HAP-1 (cell line): ENCODE measurements at regions not wholly inside any gene's neighbourhood (a gene's known extent, or its start where the extent isn't known, plus 50 kb on each side); places are given as distances from the start of the nearest gene placed in this dataset.

Experiments
- DNase-seq, 2 experiments: peaks; one replicate each; pipeline ENCODE4 v3.0.0-alpha.2; 2016 to 2020; ENCODE audit warnings: low spot score in 2 of 2
- H3K27me3 ChIP-seq: fragments of 250-450 bp; sonication (Bioruptor Pico); 2 replicates; pipeline ENCODE4 v1.5.1; 2020; ENCODE audit warnings: low read depth, mild to moderate bottlenecking, moderate library complexity
- H3K36me3 ChIP-seq: fragments of 250-450 bp; sonication (Bioruptor Pico); replicated peaks from 2 replicates; pipeline ENCODE4 v1.5.1; 2020; ENCODE audit warnings: mild to moderate bottlenecking
- H3K4me1 ChIP-seq: fragments of 250-450 bp; sonication (Bioruptor Pico); 2 replicates; pipeline ENCODE4 v1.5.1; 2020; ENCODE audit warnings: mild to moderate bottlenecking
- H3K4me3 ChIP-seq: fragments of 250-450 bp; sonication (Bioruptor Pico); 2 replicates; pipeline ENCODE4 v1.5.1; 2020; ENCODE audit warnings: mild to moderate bottlenecking, moderate library complexity
- H3K9me3 ChIP-seq: fragments of 250-450 bp; sonication (Bioruptor Pico); 2 replicates; pipeline ENCODE4 v1.5.1; 2020; ENCODE audit warnings: mild to moderate bottlenecking, moderate library complexity
- in situ Hi-C: fragments of 300-500 bp; cut with MboI; formaldehyde crosslinking; loops from 3 replicates; pipeline ENCODE4 v1.14.3; 2020; ENCODE audit warnings: low sequenced_read_pairs, inconsistent platforms, mixed read lengths

DNA sequence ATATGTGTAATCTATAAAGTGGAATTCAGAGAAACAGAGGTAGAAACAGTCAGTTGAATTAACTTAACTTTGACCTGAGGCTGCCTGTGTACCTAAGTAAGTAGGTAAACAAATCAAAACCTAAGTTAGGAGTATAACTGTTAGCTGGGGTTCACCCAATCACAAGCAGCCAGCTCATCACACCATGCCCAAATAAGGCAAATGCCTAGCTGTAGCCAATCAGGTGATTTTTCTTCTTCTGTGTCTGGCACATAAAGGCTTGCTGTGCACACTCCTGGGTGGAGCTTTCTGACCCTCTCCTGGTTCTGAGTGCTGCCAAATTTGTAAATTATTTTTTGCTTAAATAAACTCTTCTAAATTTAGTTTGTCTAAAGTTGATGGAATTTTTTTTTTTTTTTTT lies 54.7 kb upstream of the TRIM39 start:
- Histone ChIP-seq H3K4me3 (no peak overlapping the region), H3K9me3 (no peaks in the 10 kb centered on the region), H3K27me3 (no peaks in the 10 kb centered on the region; the same call in 1 of the 2 replicates), H3K36me3 (no peaks in the 10 kb centered on the region), H3K4me1 (no peaks in the 10 kb centered on the region)
- no peak for DNase-seq
- in situ Hi-C loops: no loop called here

DNA sequence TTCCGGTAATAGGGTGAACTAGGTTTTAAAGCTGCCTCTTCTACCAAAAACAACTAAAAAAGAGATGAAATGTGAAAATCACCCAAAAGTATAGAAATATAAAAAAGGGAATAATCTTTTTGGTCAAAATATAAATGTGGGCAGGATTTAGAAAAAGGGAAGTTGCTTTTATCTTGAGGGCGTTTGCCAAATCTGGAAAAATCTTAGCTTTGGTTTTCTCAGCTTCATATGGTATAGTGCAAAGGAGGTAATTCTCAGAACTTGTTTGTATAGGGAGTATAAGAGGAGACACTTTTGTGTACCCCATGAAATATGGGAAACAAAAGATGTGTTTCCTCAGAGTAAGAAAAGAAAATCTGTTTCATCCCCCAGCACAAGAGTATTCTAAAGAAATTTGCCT lies 54.2 kb upstream of the TRIM26 start:
- in situ Hi-C loops: no loop called here
- DNase-seq: no peak
- H3K9me3 ChIP-seq: no peaks in the 10 kb centered on the region
- no peaks in the 10 kb centered on the region; the same call in 1 of the 2 replicates for H3K27me3 ChIP-seq
- peaks cover 3% of the 10 kb centered on the region; the same call in 1 of the 2 replicates for H3K36me3 ChIP-seq
- no peak overlapping the region for H3K4me3 ChIP-seq
- H3K4me1 ChIP-seq: no peaks in the 10 kb centered on the region

DNA sequence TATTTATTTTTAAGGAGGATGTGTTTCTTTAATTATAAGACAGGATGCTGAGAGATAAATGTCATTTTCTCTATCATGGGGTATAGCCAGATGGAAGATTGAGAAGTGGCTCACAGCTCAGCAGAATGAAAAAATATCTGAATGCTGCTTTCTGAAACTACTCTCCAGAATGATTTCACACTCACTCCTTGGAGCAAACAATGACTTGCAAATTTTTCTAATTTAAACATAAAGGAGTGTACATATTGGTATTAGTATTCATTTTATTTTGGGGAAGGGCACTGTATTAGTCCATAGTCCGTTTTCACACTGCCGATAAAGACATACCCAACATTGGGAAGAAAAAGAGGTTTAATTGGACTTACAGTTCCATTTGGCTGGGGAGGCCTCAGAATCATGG lies 52.4 kb upstream of the TRIM26 start:
- in situ Hi-C loops: no loop called here

DNA sequence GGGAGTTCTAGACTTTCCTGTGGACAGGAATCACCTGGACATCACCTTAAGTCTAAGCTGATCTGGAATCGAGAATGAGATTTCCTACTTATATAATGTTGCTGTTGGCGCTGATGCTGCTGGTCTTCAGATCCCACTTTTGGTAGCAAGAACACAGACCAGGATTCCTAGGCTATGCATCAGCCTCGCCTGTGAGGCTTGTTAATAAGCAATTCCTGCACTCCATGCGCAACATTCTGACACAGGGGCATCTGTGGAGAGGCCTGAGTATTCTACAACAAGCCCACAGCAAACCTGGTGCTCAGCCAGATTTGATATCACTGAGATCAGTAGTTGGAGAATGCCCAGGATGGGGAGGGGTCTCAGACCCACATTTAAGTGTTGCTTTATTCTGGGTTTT lies 52.0 kb upstream of the TRIM26 start:
- in situ Hi-C loops: no loop called here
- no peaks in the 10 kb centered on the region for H3K9me3 ChIP-seq
- peaks cover 5% of the 10 kb centered on the region; the same call in 1 of the 2 replicates for H3K36me3 ChIP-seq
- H3K4me1 ChIP-seq: no peaks in the 10 kb centered on the region; the same call in 1 of the 2 replicates
- no peak for DNase-seq
- H3K27me3 ChIP-seq: no peaks in the 10 kb centered on the region
- H3K4me3 ChIP-seq: no peak overlapping the region

More for the DNA sequence above, 52.4 kb upstream of the TRIM26 start:
- no peaks in the 10 kb centered on the region for H3K9me3 ChIP-seq
- H3K4me1 ChIP-seq: no peaks in the 10 kb centered on the region
- no peak overlapping the region for H3K4me3 ChIP-seq
- H3K36me3 ChIP-seq: peaks cover 5% of the 10 kb centered on the region; the same call in 1 of the 2 replicates
- DNase-seq: no peak
- no peaks in the 10 kb centered on the region; the same call in 1 of the 2 replicates for H3K27me3 ChIP-seq

DNA sequence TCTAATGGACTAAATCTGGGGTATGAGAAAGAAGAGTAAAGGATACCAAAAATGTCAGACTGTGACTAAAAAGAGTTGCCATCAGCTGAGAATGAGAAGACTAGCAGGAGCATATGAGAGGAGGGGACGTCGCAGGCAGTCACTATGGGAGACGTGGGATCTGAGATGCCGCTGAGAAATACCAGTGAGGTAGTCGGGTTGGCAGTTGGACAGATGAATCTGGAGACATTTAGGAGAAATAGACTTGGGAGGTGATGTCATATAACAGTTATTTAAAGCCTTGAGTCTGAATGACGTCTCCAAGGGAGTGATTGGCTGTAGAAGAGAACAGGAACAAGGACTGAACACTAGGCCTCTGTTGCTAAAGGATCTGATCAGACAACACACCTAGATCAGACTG lies 51.5 kb upstream of the TRIM26 start:
- in situ Hi-C loops: no loop called here
- H3K36me3 ChIP-seq: peaks cover 5% of the 10 kb centered on the region; the same call in 1 of the 2 replicates
- H3K27me3 ChIP-seq: no peaks in the 10 kb centered on the region
- no peak for DNase-seq
- no peak overlapping the region for H3K4me3 ChIP-seq
- H3K9me3 ChIP-seq: no peaks in the 10 kb centered on the region
- H3K4me1 ChIP-seq: peaks cover 2% of the 10 kb centered on the region; the same call in 1 of the 2 replicates

DNA sequence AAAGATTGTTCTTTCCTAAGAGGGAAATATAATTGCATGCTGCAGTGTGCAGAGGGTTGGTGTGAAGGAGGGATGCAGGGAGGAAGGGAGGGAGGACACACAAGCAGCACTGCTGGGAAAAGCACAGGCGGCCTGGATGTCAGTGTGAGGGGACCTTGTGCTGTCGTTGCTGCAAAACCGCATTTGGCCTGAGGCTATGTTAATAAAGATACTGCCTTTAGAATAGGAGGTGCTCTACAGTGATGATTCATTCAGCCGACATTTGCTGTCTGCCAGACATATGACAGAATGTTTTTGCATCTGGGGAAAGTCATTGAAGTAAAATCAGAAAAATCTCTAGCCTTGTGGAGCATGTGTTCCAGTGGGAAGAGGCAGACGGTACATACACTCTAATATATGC lies 50.5 kb upstream of the TRIM26 start:
- in situ Hi-C loops: no loop called here
- peak in 1 of 2 experiments; percentile 25 for DNase-seq
- H3K9me3 ChIP-seq: no peaks in the 10 kb centered on the region
- H3K4me1 ChIP-seq: peaks cover 2% of the 10 kb centered on the region; the same call in 1 of the 2 replicates
- H3K36me3 ChIP-seq: peaks cover 5% of the 10 kb centered on the region; the same call in 1 of the 2 replicates
- no peak overlapping the region for H3K4me3 ChIP-seq
- no peaks in the 10 kb centered on the region for H3K27me3 ChIP-seq
